ENCODE measurements at regions not wholly inside any gene's neighbourhood (a gene's known extent, or its start where the extent isn't known, plus 50 kb on each side); places are given as distances from the start of the nearest gene placed in this dataset.

- TF ChIP-seq TAF1 (conservative IDR thresholded peaks at IDR 0.05) (no peak), CTCF (IDR thresholded peaks at IDR 0.05; ENCODE audit: low read depth, low read length, missing input control) (no peak), REST (IDR thresholded peaks at IDR 0.05) (no peak), YY1 (IDR thresholded peaks at IDR 0.05) (no peak), JUND (IDR thresholded peaks at IDR 0.05) (no peak), ATF3 (IDR thresholded peaks at IDR 0.05) (no peak), FOXA1 (IDR thresholded peaks at IDR 0.05) (no peak), SP1 (IDR thresholded peaks at IDR 0.05) (no peak), RAD21 (IDR thresholded peaks at IDR 0.05) (no peak), EGR1 (IDR thresholded peaks at IDR 0.05; ENCODE audit: low read depth in 2 of 2) (no peak), FOXA2 (IDR thresholded peaks at IDR 0.05) (no peak), RXRA (IDR thresholded peaks at IDR 0.05) (no peak), HNF4G (IDR thresholded peaks at IDR 0.05) (no peak), MAX (IDR thresholded peaks at IDR 0.05) (no peak)
These were observed 340.3 kb downstream of the CYRIA start for GRCh38 chr2:16325016-16325975.
